ENCODE measurements at regions not wholly inside any gene's neighbourhood (a gene's known extent, or its start where the extent isn't known, plus 50 kb on each side); places are given as distances from the start of the nearest gene placed in this dataset.

DNA sequence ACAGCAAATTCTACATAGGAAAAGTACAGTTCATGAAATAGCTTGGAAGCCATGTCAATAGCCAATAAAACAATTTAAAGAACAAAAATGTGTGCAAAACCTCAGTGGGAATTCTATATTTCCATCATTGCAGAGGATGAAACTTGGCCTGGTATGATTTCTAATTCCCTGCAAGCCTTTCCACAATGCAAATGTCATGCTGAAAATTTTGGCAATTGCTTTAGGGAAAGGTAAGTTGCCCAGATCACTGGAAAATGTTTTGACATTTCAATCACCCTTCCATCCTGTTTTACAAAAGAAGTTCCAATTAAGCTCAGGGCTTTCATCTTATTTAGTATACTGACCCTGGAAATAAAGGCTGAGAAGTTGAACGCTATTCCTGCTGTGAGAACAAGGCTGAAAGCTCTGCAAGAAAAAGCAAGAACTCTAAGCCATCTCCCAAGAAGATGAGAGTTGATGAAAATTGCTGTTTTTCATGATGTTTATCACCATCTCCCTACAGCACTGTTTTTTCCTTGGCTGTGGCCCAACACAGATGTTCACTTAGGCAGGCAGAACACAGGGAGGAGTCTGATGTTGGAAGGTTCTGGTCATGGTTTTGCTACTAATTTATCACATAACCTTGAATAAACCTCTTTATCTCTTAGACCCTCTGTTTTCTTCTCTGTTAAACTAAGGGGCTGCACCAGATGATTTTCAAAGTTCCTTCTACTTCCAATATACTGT lies 263.7 kb downstream of the KCTD12 start:
- H3K4me2 ChIP-seq (ENCODE audit: extremely low read depth, insufficient read depth, low read length): no peak overlapping the region
- H4K20me1 ChIP-seq (ENCODE audit: control insufficient read depth, extremely low read depth, insufficient read depth, low read length): no peaks in the 10 kb centered on the region
- no peak overlapping the region for H3K27ac ChIP-seq (ENCODE audit: insufficient read depth, low read length)
- H3K4me1 ChIP-seq (ENCODE audit: control insufficient read depth, extremely low read depth, insufficient read depth, low read length): no peaks in the 10 kb centered on the region
- H3K27me3 ChIP-seq (ENCODE audit: control insufficient read depth, insufficient read depth, low read length): no peaks in the 10 kb centered on the region
- TF ChIP-seq, protein P1, sequence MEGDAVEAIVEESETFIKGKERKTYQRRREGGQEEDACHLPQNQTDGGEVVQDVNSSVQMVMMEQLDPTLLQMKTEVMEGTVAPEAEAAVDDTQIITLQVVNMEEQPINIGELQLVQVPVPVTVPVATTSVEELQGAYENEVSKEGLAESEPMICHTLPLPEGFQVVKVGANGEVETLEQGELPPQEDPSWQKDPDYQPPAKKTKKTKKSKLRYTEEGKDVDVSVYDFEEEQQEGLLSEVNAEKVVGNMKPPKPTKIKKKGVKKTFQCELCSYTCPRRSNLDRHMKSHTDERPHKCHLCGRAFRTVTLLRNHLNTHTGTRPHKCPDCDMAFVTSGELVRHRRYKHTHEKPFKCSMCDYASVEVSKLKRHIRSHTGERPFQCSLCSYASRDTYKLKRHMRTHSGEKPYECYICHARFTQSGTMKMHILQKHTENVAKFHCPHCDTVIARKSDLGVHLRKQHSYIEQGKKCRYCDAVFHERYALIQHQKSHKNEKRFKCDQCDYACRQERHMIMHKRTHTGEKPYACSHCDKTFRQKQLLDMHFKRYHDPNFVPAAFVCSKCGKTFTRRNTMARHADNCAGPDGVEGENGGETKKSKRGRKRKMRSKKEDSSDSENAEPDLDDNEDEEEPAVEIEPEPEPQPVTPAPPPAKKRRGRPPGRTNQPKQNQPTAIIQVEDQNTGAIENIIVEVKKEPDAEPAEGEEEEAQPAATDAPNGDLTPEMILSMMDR (conservative IDR thresholded peaks at IDR 0.05 in 1 of 2, IDR thresholded peaks at IDR 0.05 in 1 of 2; ENCODE audit: low read depth in 1 of 2, low read length in 2 of 2): no peak
- TF ChIP-seq EZH2 (IDR thresholded peaks at IDR 0.05; ENCODE audit: low read length, missing control alignments): no peak
- no peaks in the 10 kb centered on the region for H3K36me3 ChIP-seq (ENCODE audit: control insufficient read depth, insufficient read depth, low read length)
- no peaks in the 10 kb centered on the region for H3K9me3 ChIP-seq (ENCODE audit: control insufficient read depth, insufficient read depth, low read depth, low read length)
- H3K9ac ChIP-seq (ENCODE audit: insufficient read depth, low read length): no peak overlapping the region
- no peak overlapping the region for H2AFZ ChIP-seq (ENCODE audit: low read length)
- DNase-seq (ENCODE audit: low read depth in 2 of 2): peak in 1 of 2 donors; percentile 54
- H3K4me3 ChIP-seq (replicated peaks in 1 of 4; ENCODE audit: control extremely low read depth in 1 of 4, insufficient read depth in 1 of 4, low read depth in 3 of 4, low read length in 4 of 4): no peak overlapping the region
- H3K79me2 ChIP-seq (ENCODE audit: control insufficient read depth, insufficient read depth, low read length): no peaks in the 10 kb centered on the region

DNA sequence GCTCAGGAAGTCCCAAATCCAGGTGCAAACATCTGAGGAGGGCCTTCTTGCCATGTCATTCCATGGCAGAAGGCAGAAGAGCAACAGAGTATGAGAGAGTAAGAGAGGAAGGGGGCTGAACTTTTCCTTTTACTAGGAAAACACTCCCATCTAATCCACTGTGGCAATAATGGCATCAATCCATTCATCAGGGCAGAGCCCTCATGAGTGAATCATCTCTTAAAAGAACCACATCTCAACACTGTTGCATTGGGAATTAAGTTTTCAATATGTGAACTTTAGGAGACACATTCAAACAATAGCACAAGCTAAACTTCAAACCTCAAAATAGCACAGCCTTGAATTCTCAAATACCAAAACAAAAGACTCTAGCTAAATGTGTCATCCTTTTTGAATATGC lies 264.5 kb downstream of the KCTD12 start:
- no peaks in the 10 kb centered on the region for H3K4me1 ChIP-seq (ENCODE audit: control insufficient read depth, extremely low read depth, insufficient read depth, low read length)
- DNase-seq (ENCODE audit: low read depth in 2 of 2): peak in 1 of 2 donors; percentile 14
- TF ChIP-seq EZH2 (IDR thresholded peaks at IDR 0.05; ENCODE audit: low read length, missing control alignments): no peak
- TF ChIP-seq, protein P1 (conservative IDR thresholded peaks at IDR 0.05 in 1 of 2, IDR thresholded peaks at IDR 0.05 in 1 of 2; ENCODE audit: low read depth in 1 of 2, low read length in 2 of 2): no peak

DNA sequence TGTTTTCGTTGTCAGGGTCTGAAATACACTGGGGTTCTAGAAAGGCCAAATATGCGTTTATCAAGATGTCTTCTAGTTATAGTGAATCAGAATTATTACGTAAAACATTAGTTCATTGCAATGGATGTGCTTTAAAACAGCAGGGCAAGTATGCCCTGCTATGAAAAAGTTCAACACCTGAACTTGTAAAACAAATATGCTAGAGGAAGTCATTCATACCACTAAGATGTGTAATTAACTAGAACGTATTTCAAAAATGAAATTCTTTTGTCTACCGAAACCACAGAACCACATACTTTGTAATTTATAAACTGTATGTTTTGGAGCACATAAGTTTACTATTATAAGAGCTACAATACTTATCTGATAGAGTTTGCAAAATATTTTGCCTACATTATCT lies 266.2 kb downstream of the KCTD12 start:
- Histone ChIP-seq H3K79me2 (ENCODE audit: control insufficient read depth, insufficient read depth, low read length) (no peaks in the 10 kb centered on the region), H4K20me1 (ENCODE audit: control insufficient read depth, extremely low read depth, insufficient read depth, low read length) (no peaks in the 10 kb centered on the region), H3K27ac (ENCODE audit: insufficient read depth, low read length) (no peak overlapping the region), H3K4me2 (ENCODE audit: extremely low read depth, insufficient read depth, low read length) (no peak overlapping the region), H3K9ac (ENCODE audit: insufficient read depth, low read length) (no peak overlapping the region), H3K36me3 (ENCODE audit: control insufficient read depth, insufficient read depth, low read length) (no peaks in the 10 kb centered on the region), H3K4me3 (replicated peaks in 1 of 4; ENCODE audit: control extremely low read depth in 1 of 4, insufficient read depth in 1 of 4, low read depth in 3 of 4, low read length in 4 of 4) (no peak overlapping the region), H3K4me1 (ENCODE audit: control insufficient read depth, extremely low read depth, insufficient read depth, low read length) (no peaks in the 10 kb centered on the region), H3K9me3 (ENCODE audit: control insufficient read depth, insufficient read depth, low read depth, low read length) (no peaks in the 10 kb centered on the region), H2AFZ (ENCODE audit: low read length) (no peak overlapping the region), H3K27me3 (ENCODE audit: control insufficient read depth, insufficient read depth, low read length) (no peaks in the 10 kb centered on the region)
- TF ChIP-seq, protein P1 (conservative IDR thresholded peaks at IDR 0.05 in 1 of 2, IDR thresholded peaks at IDR 0.05 in 1 of 2; ENCODE audit: low read depth in 1 of 2, low read length in 2 of 2): no peak
- TF ChIP-seq EZH2 (IDR thresholded peaks at IDR 0.05; ENCODE audit: low read length, missing control alignments): no peak
- DNase-seq (ENCODE audit: low read depth in 2 of 2): peak in 1 of 2 donors; percentile 43

More for the DNA sequence above, 264.5 kb downstream of the KCTD12 start:
- Histone ChIP-seq H2AFZ (ENCODE audit: low read length) (no peak overlapping the region), H3K9ac (ENCODE audit: insufficient read depth, low read length) (no peak overlapping the region), H3K79me2 (ENCODE audit: control insufficient read depth, insufficient read depth, low read length) (no peaks in the 10 kb centered on the region), H3K4me2 (ENCODE audit: extremely low read depth, insufficient read depth, low read length) (no peak overlapping the region), H3K9me3 (ENCODE audit: control insufficient read depth, insufficient read depth, low read depth, low read length) (no peaks in the 10 kb centered on the region), H3K4me3 (replicated peaks in 1 of 4; ENCODE audit: control extremely low read depth in 1 of 4, insufficient read depth in 1 of 4, low read depth in 3 of 4, low read length in 4 of 4) (no peak overlapping the region), H4K20me1 (ENCODE audit: control insufficient read depth, extremely low read depth, insufficient read depth, low read length) (no peaks in the 10 kb centered on the region), H3K27ac (ENCODE audit: insufficient read depth, low read length) (no peak overlapping the region), H3K36me3 (ENCODE audit: control insufficient read depth, insufficient read depth, low read length) (no peaks in the 10 kb centered on the region), H3K27me3 (ENCODE audit: control insufficient read depth, insufficient read depth, low read length) (no peaks in the 10 kb centered on the region)

Data from fibroblast of lung (primary cell).